H1 (cell line): ENCODE measurements at regions not wholly inside any gene's neighbourhood (a gene's known extent, or its start where the extent isn't known, plus 50 kb on each side); places are given as distances from the start of the nearest gene placed in this dataset.

Experiments
- CTCF ChIA-PET: fragments of 300-600 bp; sonication (Branson Sonifier 250); formaldehyde crosslinking; loops from one replicate; lab custom pipeline; 2021; ENCODE audit not compliant: partially characterized antibody; lab: Charles Lee
- POLR2A ChIA-PET: fragments of 300-600 bp; sonication (Branson Sonifier 250); formaldehyde crosslinking; loops from one replicate; lab custom pipeline; 2021; ENCODE audit warnings: inconsistent platforms; ENCODE audit not compliant: partially characterized antibody; lab: Charles Lee
- DNase-seq, 2 experiments: peaks; one replicate each; pipeline versions ENCODE4 v3.0.0 to v3.0.0-alpha.2; 2010 to 2022; ENCODE audit warnings: low spot score in 2 of 2, low read depth in 1 of 2, mixed read lengths in 1 of 2
- FAIRE-seq: peaks from 2 replicates; lab custom pipeline; 2011; peaks lifted over from hg19 to GRCh38; lab: Jason Lieb, UNC
- H2AFZ ChIP-seq: 2 replicates; pipeline ENCODE4 v1.8.1; 2012; ENCODE audit warnings: low read length, inconsistent platforms
- H2AK5ac ChIP-seq: 2 replicates; pipeline ENCODE4 v1.6.1; 2013; ENCODE audit warnings: low read depth, low read length
- H2BK120ac ChIP-seq: replicated peaks from 2 replicates; pipeline ENCODE3; 2013; ENCODE audit warnings: low read depth, low read length, inconsistent platforms
- H2BK12ac ChIP-seq: 2 replicates; pipeline ENCODE4 v1.6.1; 2013; ENCODE audit warnings: low read depth, low read length
- H2BK15ac ChIP-seq: 2 replicates; pipeline ENCODE4 v1.6.1; 2013; ENCODE audit warnings: low read length
- H2BK20ac ChIP-seq: 2 replicates; pipeline ENCODE4 v1.6.1; 2013; ENCODE audit warnings: low read length
- H2BK5ac ChIP-seq: 2 replicates; pipeline ENCODE4 v1.6.1; 2013; ENCODE audit warnings: low read depth, low read length
- H3K14ac ChIP-seq: 2 replicates; pipeline ENCODE4 v1.6.1; 2013; ENCODE audit warnings: inconsistent platforms; ENCODE audit not compliant: insufficient read length
- H3K18ac ChIP-seq: 2 replicates; pipeline ENCODE4 v1.6.1; 2013; ENCODE audit warnings: low read length; ENCODE audit errors: extremely low read depth
- H3K23ac ChIP-seq: 2 replicates; pipeline ENCODE4 v1.6.1; 2013; ENCODE audit warnings: inconsistent platforms; ENCODE audit not compliant: insufficient read length
- H3K23me2 ChIP-seq: 2 replicates; pipeline ENCODE4 v1.6.1; 2013; ENCODE audit warnings: low read depth, low read length
- H3K27ac ChIP-seq: 2 replicates; pipeline ENCODE4 v1.6.1; 2011; ENCODE audit warnings: low read depth, low read length, inconsistent platforms
- H3K27me3 ChIP-seq, 4 experiments: replicated peaks in 1 of 4; 1 replicate in 1 of 4; 2 replicates in 3 of 4; pipeline versions ENCODE4 v1.6.1 to v1.8.1; 2011 to 2013; ENCODE audit warnings: low read length in 3 of 4, mild to moderate bottlenecking in 3 of 4, inconsistent platforms in 2 of 4, mixed read lengths in 2 of 4, moderate library complexity in 1 of 4; ENCODE audit not compliant: control insufficient read depth in 3 of 4, insufficient read depth in 3 of 4; ENCODE audit errors: extremely low read depth in 1 of 4
- H3K36me3 ChIP-seq, 4 experiments: 2 replicates each; pipeline versions ENCODE4 v1.6.1 to v1.8.1; 2011 to 2013; ENCODE audit warnings: mild to moderate bottlenecking in 4 of 4, low read length in 3 of 4, moderate library complexity in 2 of 4, control low read depth in 1 of 4, inconsistent platforms in 1 of 4; ENCODE audit not compliant: insufficient read depth in 4 of 4, control insufficient read depth in 2 of 4
- H3K4ac ChIP-seq: replicated peaks from 2 replicates; pipeline ENCODE3; 2013; ENCODE audit warnings: low read length, low read depth, mixed read lengths, inconsistent platforms; ENCODE audit not compliant: insufficient read length
- H3K4me1 ChIP-seq, 4 experiments: replicated peaks in 1 of 4; 1 replicate in 1 of 4; 2 replicates in 3 of 4; pipeline versions ENCODE4 v1.6.1 to v1.8.1; 2011 to 2013; ENCODE audit warnings: low read length in 3 of 4, inconsistent platforms in 2 of 4, mixed read lengths in 1 of 4; ENCODE audit not compliant: insufficient read depth in 4 of 4, control insufficient read depth in 3 of 4
- H3K4me2 ChIP-seq, 2 experiments: 2 replicates each; pipeline versions ENCODE4 v1.6.1 to v1.8.1; 2011 to 2013; ENCODE audit warnings: low read depth in 2 of 2, low read length in 2 of 2, control low read depth in 1 of 2, inconsistent platforms in 1 of 2, mild to moderate bottlenecking in 1 of 2; ENCODE audit not compliant: insufficient read depth in 1 of 2
- H3K4me3 ChIP-seq, 4 experiments: fragments of 200-600, 300-600 bp in 1 of 4; sonication (generic), shearing (Covaris generic), sonication (Bioruptor Twin) in 1 of 4; 2 replicates each; pipeline versions ENCODE4 v1.5.1 to v1.8.1; 2011 to 2016; ENCODE audit warnings: low read length in 4 of 4, low read depth in 3 of 4, control low read depth in 2 of 4, inconsistent platforms in 2 of 4, mild to moderate bottlenecking in 2 of 4, mixed read lengths in 1 of 4, moderate library complexity in 1 of 4; ENCODE audit not compliant: insufficient read depth in 2 of 4; ENCODE audit errors: extremely low read depth in 1 of 4
- H3K56ac ChIP-seq: replicated peaks from 2 replicates; pipeline ENCODE3; 2013; ENCODE audit warnings: low read depth, mild to moderate bottlenecking, mixed read lengths, low read length, inconsistent platforms; ENCODE audit not compliant: insufficient read length
- H3K79me1 ChIP-seq: 2 replicates; pipeline ENCODE4 v1.6.1; 2013; ENCODE audit warnings: low read depth, low read length, control low read depth
- H3K79me2 ChIP-seq, 2 experiments: 2 replicates each; pipeline versions ENCODE4 v1.6.1 to v1.8.1; 2012 to 2013; ENCODE audit warnings: low read length in 2 of 2, mild to moderate bottlenecking in 2 of 2, inconsistent platforms in 1 of 2; ENCODE audit not compliant: insufficient read depth in 2 of 2, control insufficient read depth in 1 of 2
- H3K9ac ChIP-seq, 4 experiments: replicated peaks in 1 of 4; 1 replicate in 1 of 4; 2 replicates in 3 of 4; pipeline versions ENCODE4 v1.6.1 to v1.8.1; 2011 to 2013; ENCODE audit warnings: low read depth in 3 of 4, low read length in 3 of 4, control low read depth in 2 of 4, mild to moderate bottlenecking in 2 of 4, moderate library complexity in 2 of 4, inconsistent platforms in 1 of 4; ENCODE audit errors: extremely low read depth in 1 of 4
- H3K9me3 ChIP-seq, 2 experiments: 2 replicates each; pipeline versions ENCODE4 v1.6.1 to v1.8.1; 2012 to 2013; ENCODE audit warnings: mild to moderate bottlenecking in 2 of 2, moderate library complexity in 2 of 2, control low read depth in 1 of 2, inconsistent platforms in 1 of 2, low read depth in 1 of 2, low read length in 1 of 2, mixed read lengths in 1 of 2; ENCODE audit not compliant: insufficient read depth in 2 of 2
- H4K20me1 ChIP-seq, 2 experiments: replicated peaks in 1 of 2; 2 replicates each; pipeline versions ENCODE3 to v1.8.1; 2011 to 2013; ENCODE audit warnings: inconsistent platforms in 2 of 2, low read length in 2 of 2, mild to moderate bottlenecking in 1 of 2; ENCODE audit not compliant: insufficient read depth in 2 of 2, control insufficient read depth in 1 of 2
- H4K5ac ChIP-seq: 2 replicates; pipeline ENCODE4 v1.6.1; 2013; ENCODE audit warnings: low read length, low read depth, mixed read lengths, inconsistent platforms; ENCODE audit not compliant: insufficient read length
- H4K8ac ChIP-seq: 2 replicates; pipeline ENCODE4 v1.8.0; 2013; ENCODE audit warnings: mild to moderate bottlenecking, moderate library complexity, low read length, inconsistent platforms; ENCODE audit not compliant: insufficient read depth; ENCODE audit errors: extremely low read depth
- H4K91ac ChIP-seq: replicated peaks from 2 replicates; pipeline ENCODE3; 2013; ENCODE audit warnings: low read length, mixed read lengths, inconsistent platforms; ENCODE audit not compliant: insufficient read length
- ASH2L ChIP-seq: fragments of 200-600, 300-600 bp; sonication (generic); IDR thresholded peaks from one replicate; pipeline ENCODE4 v1.7.1; 2017; ENCODE audit warnings: low read length
- BACH1 ChIP-seq: IDR thresholded peaks from 2 replicates; pipeline ENCODE4 v1.6.1; 2012; ENCODE audit warnings: low read length, improper control_type of control experiment
- BRCA1 ChIP-seq: IDR thresholded peaks from 2 replicates; pipeline ENCODE4 v1.6.1; 2012; ENCODE audit warnings: low read depth, low read length, improper control_type of control experiment
- CHD1 ChIP-seq: IDR thresholded peaks from 2 replicates; pipeline ENCODE4 v1.6.1; 2012; ENCODE audit warnings: low read depth, low read length, improper control_type of control experiment
- CHD2 ChIP-seq: IDR thresholded peaks from 2 replicates; pipeline ENCODE4 v1.6.1; 2012; ENCODE audit warnings: low read length, improper control_type of control experiment
- CTBP2 ChIP-seq: IDR thresholded peaks from 2 replicates; pipeline ENCODE4 v1.7.0; 2011; ENCODE audit warnings: borderline replicate concordance, mild to moderate bottlenecking, moderate library complexity, mixed read lengths, low read length; ENCODE audit not compliant: insufficient read depth, insufficient read length
- HDAC6 ChIP-seq: IDR thresholded peaks from one replicate; pipeline ENCODE4 v1.7.1; 2012; ENCODE audit warnings: low read depth, mild to moderate bottlenecking, inconsistent platforms, low read length, moderate library complexity
- KDM4A ChIP-seq: IDR thresholded peaks from one replicate; pipeline ENCODE4 v1.7.1; 2012; ENCODE audit warnings: low read depth, mild to moderate bottlenecking, moderate library complexity, low read length, inconsistent platforms; ENCODE audit not compliant: severe bottlenecking
- NRF1 ChIP-seq: IDR thresholded peaks from 2 replicates; pipeline ENCODE4 v1.6.1; 2011; ENCODE audit warnings: mild to moderate bottlenecking, low read depth, low read length, improper control_type of control experiment
- PHF8 ChIP-seq: fragments of 200-600 bp; sonication (generic); conservative IDR thresholded peaks from 2 replicates; pipeline ENCODE4 v1.7.1; 2012; ENCODE audit warnings: low read depth, mild to moderate bottlenecking, inconsistent platforms, low read length, moderate library complexity
- POU5F1 ChIP-seq: IDR thresholded peaks from 2 replicates; pipeline ENCODE4 v1.6.1; 2011; ENCODE audit warnings: low read depth, mild to moderate bottlenecking, low read length, moderate library complexity
- RBBP5 ChIP-seq: IDR thresholded peaks from 2 replicates; pipeline ENCODE4 v1.7.1; 2012; ENCODE audit warnings: low read depth, mild to moderate bottlenecking, inconsistent platforms, low read length, moderate library complexity, borderline replicate concordance
- SIN3A ChIP-seq, 2 experiments: IDR thresholded peaks in 1 of 2; conservative IDR thresholded peaks in 1 of 2; 2 replicates each; pipeline ENCODE4 v1.6.1; 2011 to 2012; ENCODE audit warnings: low read length in 2 of 2, improper control_type of control experiment in 1 of 2, low read depth in 1 of 2, mild to moderate bottlenecking in 1 of 2
- SIRT6 ChIP-seq: IDR thresholded peaks from one replicate; pipeline ENCODE4 v1.7.1; 2012; ENCODE audit warnings: low read length, inconsistent platforms
- TBP ChIP-seq: IDR thresholded peaks from 2 replicates; pipeline ENCODE4 v1.6.1; 2011; ENCODE audit warnings: low read depth, low read length, improper control_type of control experiment
- TEAD4 ChIP-seq: IDR thresholded peaks from 2 replicates; pipeline ENCODE4 v1.6.1; 2012; ENCODE audit warnings: low read depth, low read length, inconsistent platforms, mixed read lengths
- WGBS, 2 experiments: shearing (Covaris generic) in 1 of 2; methylation state at CpG; one replicate each; pipeline versions ENCODE4 v1.1.6 to v1.1.7; 2013 to 2015; ENCODE audit warnings: low lambda C conversion rate in 2 of 2, mixed read lengths in 2 of 2, inconsistent platforms in 1 of 2, low coverage in 1 of 2, missing lambda C conversion rate in 1 of 2; ENCODE audit not compliant: insufficient replicate concordance in 2 of 2, insufficient coverage in 1 of 2, insufficient read length in 1 of 2; ENCODE audit errors: extremely low coverage in 1 of 2, missing lambda C conversion rate in 1 of 2; 5-methylcytosine and 5-hydroxymethylcytosine counted together

DNA sequence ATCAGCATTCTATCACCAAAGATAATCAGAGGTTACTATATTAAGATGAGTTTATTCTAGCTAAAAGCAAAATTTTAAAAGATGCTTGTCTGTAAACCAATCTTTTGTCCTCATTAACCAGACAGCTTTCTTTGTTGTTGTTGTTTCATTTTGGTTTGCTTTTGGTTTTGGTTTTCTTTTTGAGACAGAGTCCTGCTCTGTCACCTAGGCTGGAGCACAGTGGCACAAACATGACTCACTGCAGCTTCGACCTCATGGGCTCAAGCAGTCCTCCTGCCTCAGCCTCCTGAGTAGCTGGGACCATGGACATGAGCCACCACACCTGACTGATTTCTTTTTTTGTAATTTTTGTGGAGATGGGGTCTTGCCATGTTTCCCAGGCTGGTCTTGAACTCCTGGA is 102.9 kb downstream of the COX18 start:
- no peak for FAIRE-seq
- Histone ChIP-seq H3K4me1 (no peaks in the 10 kb centered on the region), H3K9ac (no peak overlapping the region), H3K9me3 (no peaks in the 10 kb centered on the region), H4K5ac (no peak overlapping the region), H4K20me1 (no peaks in the 10 kb centered on the region), H3K56ac (no peak overlapping the region), H2BK5ac (no peak overlapping the region), H3K18ac (no peak overlapping the region), H3K27ac (no peak overlapping the region), H3K4ac (no peak overlapping the region), H2BK120ac (no peak overlapping the region), H3K4me3 (no peak overlapping the region), H3K23me2 (no peaks in the 10 kb centered on the region), H3K4me2 (no peak overlapping the region), H3K23ac (no peak overlapping the region), H2BK12ac (no peak overlapping the region), H2BK15ac (no peak overlapping the region), H3K14ac (no peak overlapping the region), H3K79me2 (no peaks in the 10 kb centered on the region), H3K27me3 (no peaks in the 10 kb centered on the region), H2AK5ac (no peak overlapping the region), H3K36me3 (no peaks in the 10 kb centered on the region), H2BK20ac (no peak overlapping the region), H2AFZ (no peak overlapping the region), H3K79me1 (no peaks in the 10 kb centered on the region), H4K8ac (no peak overlapping the region), H4K91ac (no peak overlapping the region)
- WGBS, 2 experiments = 100% methylated on average over 1 of the region's 1 CpG; no CpG with 5 or more reads in 1 of the 2 experiments
- CTCF ChIA-PET = interaction anchor here (1.1 kb wide), 1 partner anchor 16 kb away, joined by 3 read pairs; no protein-coding TSS in a partner anchor
- DNase-seq = no peak
- POLR2A ChIA-PET = no interaction called here
- TF ChIP-seq POU5F1 = no peak
- no peak for TF ChIP-seq PHF8
- TF ChIP-seq KDM4A = no peak
- TF ChIP-seq RBBP5 = no peak
- TF ChIP-seq CHD2 = no peak
- TF ChIP-seq BACH1 = no peak
- TF ChIP-seq CHD1 = no peak
- TF ChIP-seq HDAC6 = no peak
- TF ChIP-seq ASH2L = no peak
- no peak for TF ChIP-seq TBP
- TF ChIP-seq CTBP2 = no peak
- TF ChIP-seq SIN3A (conservative IDR thresholded peaks at IDR 0.05 in 1 of 2, IDR thresholded peaks at IDR 0.05 in 1 of 2; ENCODE audit: low read depth in 1 of 2, low read length in 2 of 2) = no peak
- no peak for TF ChIP-seq TEAD4
- TF ChIP-seq SIRT6 = no peak
- TF ChIP-seq NRF1 = no peak
- TF ChIP-seq BRCA1 = no peak
